Cardiac fibroblast (primary cell): ENCODE measurements at regions not wholly inside any gene's neighbourhood (a gene's known extent, or its start where the extent isn't known, plus 50 kb on each side); places are given as distances from the start of the nearest gene placed in this dataset.

Source experiments
- DNase-seq, 2 donors: peaks; one replicate each; pipeline versions ENCODE4 v3.0.0 to v3.0.0-alpha.2; 2010; ENCODE audit warnings: low read depth in 2 of 2
- H3K4me3 ChIP-seq, 2 donors: replicated peaks in 1 of 2; 1 replicate in 1 of 2; 2 replicates in 1 of 2; pipeline ENCODE4 v1.5.1; 2011; ENCODE audit warnings: low read depth in 2 of 2, low read length in 2 of 2, mild to moderate bottlenecking in 2 of 2, moderate library complexity in 1 of 2
- CTCF ChIP-seq: IDR thresholded peaks from one replicate; pipeline ENCODE4 v1.5.1; 2011; ENCODE audit warnings: low read depth, mild to moderate bottlenecking, low read length, inconsistent platforms

GRCh38 chr4:23594125-23594524 lies 295.7 kb downstream of the PPARGC1A start:
- no peak overlapping the region for H3K4me3 ChIP-seq
- no peak for DNase-seq
- no peak for TF ChIP-seq CTCF

- no peak overlapping the region for H3K4me3 ChIP-seq
- no peak for DNase-seq
- no peak for TF ChIP-seq CTCF
Measured at GRCh38 chr4:23590431-23590830, 299.4 kb downstream of the PPARGC1A start.

- TF ChIP-seq CTCF, result no peak
- no peak overlapping the region for H3K4me3 ChIP-seq
Measured at GRCh38 chr4:23584024-23584423, 305.8 kb downstream of the PPARGC1A start.

GRCh38 chr4:23582671-23583070 lies 307.2 kb downstream of the PPARGC1A start:
- DNase-seq, result no peak
- TF ChIP-seq CTCF, result no peak
- no peak overlapping the region for H3K4me3 ChIP-seq

More at GRCh38 chr4:23584024-23584423, 305.8 kb downstream of the PPARGC1A start:
- no peak for DNase-seq

GRCh38 chr4:23579166-23579565 lies 310.7 kb downstream of the PPARGC1A start:
- H3K4me3 ChIP-seq, result no peak overlapping the region
- DNase-seq, result no peak
- no peak for TF ChIP-seq CTCF

GRCh38 chr4:23577398-23577797 lies 312.4 kb downstream of the PPARGC1A start:
- H3K4me3 ChIP-seq, result no peak overlapping the region
- no peak for TF ChIP-seq CTCF

GRCh38 chr4:23572382-23572781 lies 317.5 kb downstream of the PPARGC1A start:
- no peak for DNase-seq
- no peak overlapping the region for H3K4me3 ChIP-seq
- TF ChIP-seq CTCF, result no peak

More at GRCh38 chr4:23577398-23577797, 312.4 kb downstream of the PPARGC1A start:
- DNase-seq, result no peak
